HepG2 (cell line): ENCODE measurements at regions not wholly inside any gene's neighbourhood (a gene's known extent, or its start where the extent isn't known, plus 50 kb on each side); places are given as distances from the start of the nearest gene placed in this dataset.

Source experiments
- ATAC-seq: fragments of 200-7000 bp; cut with Tn5 transposase; 3 replicates; pipeline ENCODE4 v1.9.1; 2020; ENCODE audit warnings: mild to moderate bottlenecking, moderate library complexity
- BruUV-seq: library from RNA; stranded (reverse); fragments of 400-500 nt; replicated peaks from 2 replicates; lab custom pipeline; 2021; lab: Mats Ljungman, UMichigan
- CTCF ChIA-PET: fragments of 300-600 bp; formaldehyde crosslinking; extraction: SDS; loops from one replicate; lab custom pipeline; 2021; ENCODE audit warnings: low total read pairs, inconsistent platforms, low intra/inter-chr PET ratio; lab: Yijun Ruan, JAX
- POLR2A ChIA-PET: fragments of 350-600 bp; sonication (Branson Sonifier 250); formaldehyde crosslinking; loops from one replicate; lab custom pipeline; 2020; ENCODE audit warnings: antibody characterized with exemption, inconsistent platforms; lab: Yijun Ruan, JAX
- DNase-seq: peaks from one replicate; pipeline ENCODE4 v3.0.0-alpha.2; 2015; ENCODE audit warnings: low spot score
- FAIRE-seq: peaks from 3 replicates; lab custom pipeline; 2011; peaks lifted over from hg19 to GRCh38; lab: Jason Lieb, UNC
- H2AFZ ChIP-seq: one replicate; pipeline ENCODE4 v1.6.1; 2011; ENCODE audit warnings: low read length, inconsistent platforms
- H3K27ac ChIP-seq: fragments of 300-600 bp; 3 replicates; pipeline ENCODE4 v1.8.0; 2011; ENCODE audit warnings: mixed run types, mild to moderate bottlenecking, mixed read lengths, low read length, inconsistent platforms; ENCODE audit not compliant: insufficient read depth; ENCODE audit errors: extremely low read length
- H3K27me3 ChIP-seq, 2 experiments: fragments of 200-600 bp in 1 of 2; 2 replicates in 1 of 2; 3 replicates in 1 of 2; pipeline versions ENCODE4 v1.6.0 to v1.8.0; 2011; ENCODE audit warnings: low read length in 2 of 2, mild to moderate bottlenecking in 2 of 2, moderate library complexity in 2 of 2, inconsistent platforms in 1 of 2; ENCODE audit not compliant: insufficient read depth in 2 of 2, control insufficient read depth in 1 of 2
- H3K36me3 ChIP-seq, 2 experiments: fragments of 200-600 bp in 1 of 2; replicated peaks in 1 of 2; 2 replicates in 1 of 2; 3 replicates in 1 of 2; pipeline versions ENCODE4 v1.5.1 to v1.8.0; 2011; ENCODE audit warnings: low read length in 2 of 2, inconsistent platforms in 1 of 2; ENCODE audit not compliant: insufficient read depth in 2 of 2, control insufficient read depth in 1 of 2
- H3K4me1 ChIP-seq: 2 replicates; pipeline ENCODE4 v1.5.1; 2012; ENCODE audit warnings: low read length, inconsistent platforms; ENCODE audit not compliant: insufficient read depth
- H3K4me2 ChIP-seq: 2 replicates; pipeline ENCODE4 v1.6.0; 2011; ENCODE audit warnings: low read depth, low read length, inconsistent platforms
- H3K4me3 ChIP-seq, 3 experiments: fragments of 200-600 bp in 1 of 3; sonication (generic), shearing (Covaris generic) in 1 of 3; replicated peaks in 1 of 3; 2 replicates each; pipeline ENCODE4 v1.5.1; 2011 to 2016; ENCODE audit warnings: low read length in 3 of 3, inconsistent platforms in 2 of 3, low read depth in 2 of 3, mild to moderate bottlenecking in 2 of 3, control low read depth in 1 of 3, mixed read lengths in 1 of 3; ENCODE audit not compliant: insufficient read depth in 1 of 3
- H3K79me2 ChIP-seq: one replicate; pipeline ENCODE4 v1.6.1; 2011; ENCODE audit warnings: low read length, inconsistent platforms; ENCODE audit not compliant: insufficient read depth
- H3K9ac ChIP-seq: 2 replicates; pipeline ENCODE4 v1.6.0; 2011; ENCODE audit warnings: mild to moderate bottlenecking, low read depth, low read length, inconsistent platforms; ENCODE audit not compliant: insufficient read depth
- H3K9me3 ChIP-seq: 2 replicates; pipeline ENCODE4 v1.5.1; 2012; ENCODE audit warnings: mild to moderate bottlenecking, low read length
- H4K20me1 ChIP-seq: 2 replicates; pipeline ENCODE4 v1.6.0; 2011; ENCODE audit warnings: inconsistent platforms, mild to moderate bottlenecking, low read length, moderate library complexity; ENCODE audit not compliant: insufficient read depth
- ARNT ChIP-seq: fragments of 450-650 bp; IDR thresholded peaks from 2 replicates; pipeline ENCODE4 v1.6.1; 2017
- ATF7-NPFF ChIP-seq: sonication (generic); formaldehyde crosslinking; IDR thresholded peaks from 2 replicates; pipeline ENCODE4 v1.8.1; 2023; ENCODE audit warnings: mild to moderate bottlenecking, low read depth, missing genetic modification reagents, moderate library complexity
- CBX1 ChIP-seq: IDR thresholded peaks from one replicate; pipeline ENCODE4 v1.6.1; 2016; ENCODE audit warnings: antibody characterized with exemption, low read depth
- GLI4 ChIP-seq: sonication (generic); formaldehyde crosslinking; IDR thresholded peaks from 2 replicates; pipeline ENCODE4 v1.5.1; 2020; ENCODE audit warnings: missing genetic modification reagents, mild to moderate bottlenecking, moderate library complexity, borderline replicate concordance
- HMG20A ChIP-seq: IDR thresholded peaks from 2 replicates; pipeline ENCODE4 v1.6.1; 2016; ENCODE audit warnings: borderline replicate concordance
- JARID2 ChIP-seq: sonication (generic); formaldehyde crosslinking; IDR thresholded peaks from 2 replicates; pipeline ENCODE4 v1.8.1; 2023; ENCODE audit warnings: missing genetic modification reagents, inconsistent platforms; ENCODE audit not compliant: insufficient replicate concordance
- LCORL ChIP-seq, 2 experiments: fragments of 450-650 bp in 1 of 2; sonication (generic) in 1 of 2; formaldehyde crosslinking in 1 of 2; IDR thresholded peaks; 2 replicates each; pipeline versions ENCODE4 v1.5.0 to v1.6.1; 2017 to 2020; ENCODE audit warnings: antibody characterized with exemption in 1 of 2, missing genetic modification reagents in 1 of 2
- NCOR1 ChIP-seq: fragments of 200-600 bp; sonication (generic); IDR thresholded peaks from 2 replicates; pipeline ENCODE4 v1.7.0; 2017; ENCODE audit warnings: antibody characterized with exemption, low read length, borderline replicate concordance
- PHF21A ChIP-seq: sonication (generic); formaldehyde crosslinking; IDR thresholded peaks from 2 replicates; pipeline ENCODE4 v1.5.0; 2020; ENCODE audit warnings: mild to moderate bottlenecking, missing genetic modification reagents
- SATB2 ChIP-seq: sonication (generic); formaldehyde crosslinking; IDR thresholded peaks from 2 replicates; pipeline ENCODE4 v1.5.0; 2020; ENCODE audit warnings: missing genetic modification reagents
- SNAPC2 ChIP-seq: sonication (generic); formaldehyde crosslinking; IDR thresholded peaks from 2 replicates; pipeline ENCODE4 v1.8.1; 2022; ENCODE audit warnings: mild to moderate bottlenecking, missing genetic modification reagents
- SPEN ChIP-seq: sonication (generic); formaldehyde crosslinking; IDR thresholded peaks from 2 replicates; pipeline ENCODE4 v1.5.1; 2020; ENCODE audit warnings: low read depth, mild to moderate bottlenecking, missing genetic modification reagents
- XRCC5 ChIP-seq: fragments of 200-400 bp; formaldehyde crosslinking; optimal IDR thresholded peaks from 2 replicates; pipeline ENCODE3; 2017; ENCODE audit warnings: mild to moderate bottlenecking, low read length
- ZC3H4 ChIP-seq: sonication (generic); formaldehyde crosslinking; IDR thresholded peaks from 2 replicates; pipeline ENCODE4 v1.4.0; 2020; ENCODE audit warnings: missing genetic modification reagents, borderline replicate concordance
- ZFX ChIP-seq: sonication (generic); formaldehyde crosslinking; IDR thresholded peaks from 2 replicates; pipeline ENCODE4 v1.4.0; 2020; ENCODE audit warnings: mild to moderate bottlenecking, low read depth, missing genetic modification reagents, moderate library complexity
- ZKSCAN5 ChIP-seq: sonication (generic); formaldehyde crosslinking; IDR thresholded peaks from 2 replicates; pipeline ENCODE4 v1.5.1; 2020; ENCODE audit warnings: mild to moderate bottlenecking, missing genetic modification reagents
- ZNF124 ChIP-seq: sonication (generic); formaldehyde crosslinking; IDR thresholded peaks from 2 replicates; pipeline ENCODE4 v1.4.0; 2020; ENCODE audit warnings: missing genetic modification reagents
- ZNF143 ChIP-seq: sonication (generic); formaldehyde crosslinking; IDR thresholded peaks from 2 replicates; pipeline ENCODE4 v1.4.0; 2020; ENCODE audit warnings: missing genetic modification reagents
- ZNF260 ChIP-seq: sonication (generic); formaldehyde crosslinking; IDR thresholded peaks from 2 replicates; pipeline ENCODE4 v1.4.0; 2020; ENCODE audit warnings: missing genetic modification reagents, low read depth, mild to moderate bottlenecking, borderline replicate concordance
- ZNF263 ChIP-seq: sonication (generic); formaldehyde crosslinking; IDR thresholded peaks from 2 replicates; pipeline ENCODE4 v1.4.0; 2020; ENCODE audit warnings: missing genetic modification reagents
- ZNF264 ChIP-seq: sonication (generic); formaldehyde crosslinking; IDR thresholded peaks from 2 replicates; pipeline ENCODE4 v1.4.0; 2020; ENCODE audit warnings: missing genetic modification reagents
- ZNF660 ChIP-seq: sonication (generic); formaldehyde crosslinking; IDR thresholded peaks from 2 replicates; pipeline ENCODE4 v1.5.1; 2020; ENCODE audit warnings: mild to moderate bottlenecking, low read depth, missing genetic modification reagents, borderline replicate concordance
- ZNF674 ChIP-seq: sonication (generic); formaldehyde crosslinking; IDR thresholded peaks from 2 replicates; pipeline ENCODE4 v1.5.0; 2020; ENCODE audit warnings: low read depth, mild to moderate bottlenecking, missing genetic modification reagents
- ZNF788 ChIP-seq: sonication (generic); formaldehyde crosslinking; IDR thresholded peaks from 2 replicates; pipeline ENCODE4 v1.5.0; 2020; ENCODE audit warnings: mild to moderate bottlenecking, missing genetic modification reagents, borderline replicate concordance
- WGBS: methylation state at CpG from one replicate; pipeline ENCODE4 v1.1.6; 2017; ENCODE audit warnings: low lambda C conversion rate; 5-methylcytosine and 5-hydroxymethylcytosine counted together
- in situ Hi-C: cut with HindIII; loops from 2 replicates; pipeline ENCODE4 v1.10.0; 2017; ENCODE audit warnings: low pct_unique_long_range_greater_than_20kb; ENCODE audit not compliant: extremely low pct_ligation_motif_present
- intact Hi-C: fragments of 100-400 bp; cut with micrococcal nuclease; formaldehyde crosslinking; loops from one replicate; pipeline ENCODE4 v1.10.0; 2022; ENCODE audit not compliant: unreplicated experiment
- TF ChIP-seq, protein P1 (sequence below): sonication (generic); formaldehyde crosslinking; IDR thresholded peaks from 2 replicates; pipeline ENCODE4 v1.4.0; 2020; ENCODE audit warnings: missing genetic modification reagents

DNA sequence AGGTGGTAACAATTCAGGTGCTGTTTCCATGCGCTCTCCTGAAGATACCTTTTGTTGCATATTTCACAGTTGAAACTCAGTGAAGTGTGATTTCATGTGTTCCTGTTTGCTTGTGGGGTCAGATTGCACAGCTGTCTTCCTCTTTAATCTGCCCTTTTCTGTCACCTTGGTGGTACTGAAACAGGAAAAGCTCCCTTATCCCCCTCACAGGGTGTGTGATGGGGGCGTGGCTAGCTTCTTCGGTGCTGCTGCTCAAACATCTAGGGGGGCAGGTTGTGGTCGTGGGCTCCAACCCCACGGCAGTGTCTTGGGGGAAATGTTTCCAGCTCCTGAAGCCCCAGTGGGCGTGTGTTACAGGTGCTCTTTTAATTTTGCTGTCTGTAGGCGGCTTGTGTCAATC, 107.4 kb upstream of the KLF14 start (continued):
- TF ChIP-seq, protein P1, sequence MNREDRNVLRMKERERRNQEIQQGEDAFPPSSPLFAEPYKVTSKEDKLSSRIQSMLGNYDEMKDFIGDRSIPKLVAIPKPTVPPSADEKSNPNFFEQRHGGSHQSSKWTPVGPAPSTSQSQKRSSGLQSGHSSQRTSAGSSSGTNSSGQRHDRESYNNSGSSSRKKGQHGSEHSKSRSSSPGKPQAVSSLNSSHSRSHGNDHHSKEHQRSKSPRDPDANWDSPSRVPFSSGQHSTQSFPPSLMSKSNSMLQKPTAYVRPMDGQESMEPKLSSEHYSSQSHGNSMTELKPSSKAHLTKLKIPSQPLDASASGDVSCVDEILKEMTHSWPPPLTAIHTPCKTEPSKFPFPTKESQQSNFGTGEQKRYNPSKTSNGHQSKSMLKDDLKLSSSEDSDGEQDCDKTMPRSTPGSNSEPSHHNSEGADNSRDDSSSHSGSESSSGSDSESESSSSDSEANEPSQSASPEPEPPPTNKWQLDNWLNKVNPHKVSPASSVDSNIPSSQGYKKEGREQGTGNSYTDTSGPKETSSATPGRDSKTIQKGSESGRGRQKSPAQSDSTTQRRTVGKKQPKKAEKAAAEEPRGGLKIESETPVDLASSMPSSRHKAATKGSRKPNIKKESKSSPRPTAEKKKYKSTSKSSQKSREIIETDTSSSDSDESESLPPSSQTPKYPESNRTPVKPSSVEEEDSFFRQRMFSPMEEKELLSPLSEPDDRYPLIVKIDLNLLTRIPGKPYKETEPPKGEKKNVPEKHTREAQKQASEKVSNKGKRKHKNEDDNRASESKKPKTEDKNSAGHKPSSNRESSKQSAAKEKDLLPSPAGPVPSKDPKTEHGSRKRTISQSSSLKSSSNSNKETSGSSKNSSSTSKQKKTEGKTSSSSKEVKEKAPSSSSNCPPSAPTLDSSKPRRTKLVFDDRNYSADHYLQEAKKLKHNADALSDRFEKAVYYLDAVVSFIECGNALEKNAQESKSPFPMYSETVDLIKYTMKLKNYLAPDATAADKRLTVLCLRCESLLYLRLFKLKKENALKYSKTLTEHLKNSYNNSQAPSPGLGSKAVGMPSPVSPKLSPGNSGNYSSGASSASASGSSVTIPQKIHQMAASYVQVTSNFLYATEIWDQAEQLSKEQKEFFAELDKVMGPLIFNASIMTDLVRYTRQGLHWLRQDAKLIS, result no peak
- TF ChIP-seq NCOR1, result no peak
- no peak for TF ChIP-seq CBX1
- TF ChIP-seq ZNF263, result no peak
- TF ChIP-seq JARID2, result no peak
- no peak for TF ChIP-seq ZC3H4 (CRISPR knock-in tag)
- TF ChIP-seq ZKSCAN5 (CRISPR knock-in tag), result no peak
- no peak for TF ChIP-seq ZNF143 (CRISPR knock-in tag)
- no peak for TF ChIP-seq ZFX (CRISPR knock-in tag)
- no peak for TF ChIP-seq ARNT

DNA sequence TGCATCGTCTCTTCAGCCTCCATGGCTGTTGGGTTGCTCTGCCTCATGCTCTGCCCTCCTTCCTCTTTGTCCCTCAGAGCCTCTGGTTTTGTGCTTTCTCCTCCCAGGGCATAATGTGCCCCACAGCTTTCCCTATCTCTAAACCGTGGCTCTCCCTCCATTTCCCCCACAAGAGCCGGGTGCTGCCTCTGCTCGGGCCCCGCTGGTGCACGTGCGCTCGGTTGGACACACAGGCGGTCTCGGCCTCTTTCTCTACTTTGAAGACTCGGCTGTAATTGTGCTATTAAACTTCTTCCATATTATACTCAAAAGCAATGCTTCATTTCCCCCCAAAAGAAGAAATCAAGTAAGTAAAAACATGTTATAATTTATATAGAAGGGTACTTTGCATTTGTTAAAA, 109.7 kb upstream of the KLF14 start:
- no peak overlapping the region for H3K9ac ChIP-seq
- WGBS, result 74% methylated on average over 11 of the region's 11 CpGs
- H2AFZ ChIP-seq, result no peak overlapping the region
- ATAC-seq (no peak), DNase-seq (no peak), FAIRE-seq (no peak)
- intact Hi-C loops (no loop called here), in situ Hi-C loops (no loop called here)
- H3K27me3 ChIP-seq, result peaks cover 0 to 5% of the 10 kb centered on the region in 2 experiments; a peak in 1 of 5 replicates
- ChIA-PET POLR2A (no interaction called here), CTCF (no interaction called here)
- H3K4me2 ChIP-seq, result no peak overlapping the region
- 0 out of 2 replicates have a peak, but pooled peaks cover 8% of the 10 kb centered on the region for H3K4me1 ChIP-seq
- H4K20me1 ChIP-seq, result no peaks in the 10 kb centered on the region
- BruUV-seq, result no TSS peak
- no peak overlapping the region for H3K27ac ChIP-seq
- H3K36me3 ChIP-seq, result no peaks in the 10 kb centered on the region
- no peak overlapping the region for H3K4me3 ChIP-seq
- H3K9me3 ChIP-seq, result no peaks in the 10 kb centered on the region
- no peaks in the 10 kb centered on the region for H3K79me2 ChIP-seq
- no peak for TF ChIP-seq SPEN
- TF ChIP-seq SATB2, result no peak
- TF ChIP-seq ZNF124 (CRISPR knock-in tag), result no peak
- TF ChIP-seq XRCC5, result no peak
- TF ChIP-seq PHF21A, result no peak
- TF ChIP-seq ATF7-NPFF (CRISPR knock-in tag), result no peak
- no peak for TF ChIP-seq ZNF264 (CRISPR knock-in tag)
- TF ChIP-seq ZNF788, result no peak
- no peak for TF ChIP-seq ZNF660 (CRISPR knock-in tag)
- TF ChIP-seq ZNF674 (CRISPR knock-in tag), result no peak
- TF ChIP-seq ZNF260 (CRISPR knock-in tag), result no peak
- TF ChIP-seq GLI4 (CRISPR knock-in tag), result no peak
- no peak for TF ChIP-seq HMG20A
- TF ChIP-seq SNAPC2 (CRISPR knock-in tag), result no peak
- TF ChIP-seq LCORL (IDR thresholded peaks at IDR 0.05), result no peak
- no peak for TF ChIP-seq LCORL (CRISPR knock-in tag; IDR thresholded peaks at IDR 0.05)
